K562 (cell line): ENCODE measurements at regions not wholly inside any gene's neighbourhood (a gene's known extent, or its start where the extent isn't known, plus 50 kb on each side); places are given as distances from the start of the nearest gene placed in this dataset.
"Not testable (repeated sequence)": the region's sequence is repeated elsewhere in the genome, so short reads cannot be mapped to it uniquely, and the experiment has no call there.

Source experiments
- ATAC-seq: fragments of 200-7000 bp; cut with Tn5 transposase; 3 replicates; pipeline ENCODE4 v1.9.1; 2020; ENCODE audit warnings: moderate library complexity
- BruUV-seq: library from RNA; stranded (reverse); fragments of 400-500 nt; replicated peaks from 2 replicates; lab custom pipeline; 2021; lab: Mats Ljungman, UMichigan
- CTCF ChIA-PET: fragments of 300-600 bp; formaldehyde crosslinking; extraction: SDS; loops from one replicate; lab custom pipeline; 2021; ENCODE audit warnings: low intra/inter-chr PET ratio; lab: Yijun Ruan, JAX
- POLR2A ChIA-PET: fragments of 300-600, 350-650 bp; sonication (Branson Sonifier 250); formaldehyde crosslinking; extraction: SDS; loops from one replicate; lab custom pipeline; 2021; ENCODE audit warnings: antibody characterized with exemption, inconsistent platforms; lab: Yijun Ruan, JAX
- DNase-seq, 4 experiments: peaks; one replicate each; pipeline versions ENCODE4 v3.0.0 to v3.0.0-alpha.2; 2011 to 2018; ENCODE audit warnings: low spot score in 3 of 4, mixed read lengths in 3 of 4; ENCODE audit errors: extremely low read depth in 1 of 4
- FAIRE-seq: peaks from 2 replicates; lab custom pipeline; 2011; peaks lifted over from hg19 to GRCh38; lab: Jason Lieb, UNC
- H2AFZ ChIP-seq: 2 replicates; pipeline ENCODE4 v1.6.0; 2011; ENCODE audit warnings: low read depth, low read length, control low read depth, inconsistent platforms
- H3K27ac ChIP-seq: fragments of 200-600 bp; 3 replicates; pipeline ENCODE4 v1.8.0; 2011; ENCODE audit warnings: low read depth, mild to moderate bottlenecking, control low read depth, inconsistent platforms, low read length, moderate library complexity, mixed read lengths; ENCODE audit errors: extremely low read depth
- H3K27me3 ChIP-seq, 2 experiments: fragments of 300-600 bp in 1 of 2; 2 replicates in 1 of 2; 3 replicates in 1 of 2; pipeline versions ENCODE4 v1.6.0 to v1.8.0; 2011; ENCODE audit warnings: inconsistent platforms in 2 of 2, low read length in 2 of 2, mild to moderate bottlenecking in 1 of 2, mixed read lengths in 1 of 2, moderate library complexity in 1 of 2; ENCODE audit not compliant: control insufficient read depth in 2 of 2, insufficient read depth in 2 of 2
- H3K36me3 ChIP-seq: fragments of 300-600 bp; 3 replicates; pipeline ENCODE4 v1.8.0; 2011; ENCODE audit warnings: mild to moderate bottlenecking, low read length, inconsistent platforms; ENCODE audit not compliant: control insufficient read depth, insufficient read depth
- H3K4me1 ChIP-seq, 2 experiments: fragments of 200-600 bp in 1 of 2; replicated peaks in 1 of 2; 2 replicates in 1 of 2; 3 replicates in 1 of 2; pipeline versions ENCODE4 v1.5.1 to v1.8.0; 2011; ENCODE audit warnings: inconsistent platforms in 2 of 2, low read length in 2 of 2, mild to moderate bottlenecking in 1 of 2, mixed read lengths in 1 of 2, moderate library complexity in 1 of 2; ENCODE audit not compliant: control insufficient read depth in 2 of 2, insufficient read depth in 2 of 2
- H3K4me2 ChIP-seq: 2 replicates; pipeline ENCODE4 v1.6.1; 2011; ENCODE audit warnings: low read length, control low read depth, inconsistent platforms, mixed read lengths; ENCODE audit not compliant: insufficient read depth
- H3K4me3 ChIP-seq: fragments of 200-600 bp; sonication (generic), shearing (Covaris generic); 2 replicates; pipeline ENCODE4 v1.5.1; 2016; ENCODE audit warnings: control low read depth, inconsistent platforms
- H3K79me2 ChIP-seq: fragments of 200-600 bp; 3 replicates; pipeline ENCODE4 v1.8.0; 2011; ENCODE audit warnings: low read length, inconsistent platforms; ENCODE audit not compliant: control insufficient read depth, insufficient read depth
- H3K9ac ChIP-seq, 2 experiments: 2 replicates each; pipeline versions ENCODE4 v1.6.0 to v1.6.1; 2011; ENCODE audit warnings: low read depth in 2 of 2, low read length in 2 of 2, control low read depth in 1 of 2, inconsistent platforms in 1 of 2, mild to moderate bottlenecking in 1 of 2, mixed read lengths in 1 of 2; ENCODE audit not compliant: insufficient read depth in 1 of 2
- H3K9me1 ChIP-seq: one replicate; pipeline ENCODE4 v1.6.0; 2011; ENCODE audit warnings: inconsistent platforms, mild to moderate bottlenecking, low read length, moderate library complexity; ENCODE audit not compliant: control insufficient read depth, insufficient read depth
- H3K9me3 ChIP-seq: replicated peaks from 2 replicates; pipeline ENCODE4 v1.5.1; 2011; ENCODE audit warnings: low read depth, low read length, inconsistent platforms; ENCODE audit not compliant: control insufficient read depth, insufficient read depth
- H4K20me1 ChIP-seq: replicated peaks from 2 replicates; pipeline ENCODE4 v1.6.1; 2011; ENCODE audit warnings: low read length, inconsistent platforms, mixed read lengths; ENCODE audit not compliant: control insufficient read depth, insufficient read depth
- CREM ChIP-seq: IDR thresholded peaks from 2 replicates; pipeline ENCODE4 v1.6.1; 2014; ENCODE audit warnings: antibody characterized with exemption, low read depth
- MYNN ChIP-seq, 2 experiments: sonication (generic); formaldehyde crosslinking in 1 of 2; IDR thresholded peaks; 2 replicates each; pipeline versions ENCODE4 v1.5.0 to v1.6.1; 2016 to 2020; ENCODE audit warnings: antibody characterized with exemption in 1 of 2, missing genetic modification reagents in 1 of 2
- YY1 ChIP-seq, 3 experiments: IDR thresholded peaks; 2 replicates each; pipeline ENCODE4 v1.6.1; 2011; ENCODE audit warnings: low read length in 2 of 3, mild to moderate bottlenecking in 2 of 3, moderate library complexity in 2 of 3, borderline replicate concordance in 1 of 3, control low read depth in 1 of 3, low read depth in 1 of 3; ENCODE audit not compliant: insufficient read depth in 3 of 3, insufficient replicate concordance in 2 of 3, control insufficient read depth in 1 of 3, insufficient read length in 1 of 3; ENCODE audit errors: extremely low read depth in 1 of 3
- ZBTB17 ChIP-seq: fragments of 450-650 bp; formaldehyde crosslinking; IDR thresholded peaks from 2 replicates; pipeline ENCODE4 v1.4.0; 2020; ENCODE audit warnings: mild to moderate bottlenecking
- ZNF253 ChIP-seq: fragments of 250-450 bp; sonication (Bioruptor Pico); conservative IDR thresholded peaks from 2 replicates; pipeline ENCODE4 v1.6.1; 2021; ENCODE audit warnings: mild to moderate bottlenecking
- ZNF436 ChIP-seq: fragments of 250-450, 450-650 bp; sonication (Bioruptor Pico); formaldehyde crosslinking; IDR thresholded peaks from 2 replicates; pipeline ENCODE4 v1.7.0; 2020; ENCODE audit warnings: mild to moderate bottlenecking
- ZNF717 ChIP-seq: fragments of 250-450 bp; sonication (Bioruptor Pico); IDR thresholded peaks from 2 replicates; pipeline ENCODE4 v1.5.0; 2021
- ZNF766 ChIP-seq: fragments of 200-800 bp; sonication (Bioruptor generic); conservative IDR thresholded peaks from 2 replicates; pipeline ENCODE4 v1.6.1; 2016; ENCODE audit warnings: missing genetic modification characterization, missing compliant biosample characterization
- ZSCAN32 ChIP-seq: fragments of 450-650 bp; formaldehyde crosslinking; IDR thresholded peaks from 2 replicates; pipeline ENCODE4 v1.4.0; 2020; ENCODE audit warnings: mild to moderate bottlenecking, moderate library complexity
- WGBS: fragments of 100-300 bp; shearing (Covaris generic); methylation state at CpG from one replicate; pipeline ENCODE4 v1.1.6; 2016; ENCODE audit warnings: low coverage, mixed read lengths; ENCODE audit not compliant: insufficient coverage; ENCODE audit errors: missing lambda C conversion rate; 5-methylcytosine and 5-hydroxymethylcytosine counted together
- in situ Hi-C: fragments of 300-500 bp; cut with MboI; formaldehyde crosslinking; loops from 4 replicates; pipeline ENCODE4 v1.15.0; 2018; ENCODE audit warnings: inconsistent platforms, mixed read lengths
- intact Hi-C: fragments of 100-400 bp; cut with micrococcal nuclease; formaldehyde crosslinking; loops from 2 replicates; pipeline ENCODE4 v1.14.2; 2022

DNA sequence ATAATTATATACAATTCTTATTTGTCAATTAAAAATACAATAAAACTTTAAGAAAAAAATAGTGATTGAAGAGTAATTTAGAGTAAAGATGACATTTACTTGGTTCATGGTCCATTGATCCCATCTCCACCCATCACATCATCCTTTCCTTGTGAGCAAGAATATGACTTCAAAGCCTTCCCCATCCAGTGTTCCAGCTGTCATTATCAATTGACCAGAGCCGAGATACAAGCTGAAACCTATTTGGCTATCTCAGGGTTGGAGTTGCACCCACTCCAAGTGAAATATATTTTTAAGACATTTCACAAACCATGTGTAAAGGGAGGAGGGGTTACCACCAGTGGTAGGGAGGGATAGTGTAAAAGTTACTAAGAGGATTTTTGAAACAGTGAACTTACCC lies 428.9 kb upstream of the C1orf87 start (continued):
- no peak for TF ChIP-seq ZNF766 (CRISPR knock-in tag)
- TF ChIP-seq ZSCAN32, result no peak
- no peak for TF ChIP-seq MYNN (IDR thresholded peaks at IDR 0.05)
- TF ChIP-seq MYNN (CRISPR knock-in tag; IDR thresholded peaks at IDR 0.05), result no peak
- no peak for TF ChIP-seq ZBTB17 (CRISPR knock-in tag)
- no peak for TF ChIP-seq ZNF717
- TF ChIP-seq ZNF253 (CRISPR knock-in tag), result no peak
- TF ChIP-seq ZNF436 (CRISPR knock-in tag), result no peak
- no peak for TF ChIP-seq CREM

GRCh38 chr1:60489916-60490480 lies 416.4 kb upstream of the C1orf87 start:
- DNase-seq, H3K27ac ChIP-seq, H3K9me1 ChIP-seq, FAIRE-seq, H3K36me3 ChIP-seq, intact Hi-C loops, POLR2A ChIA-PET, ATAC-seq, BruUV-seq, H3K79me2 ChIP-seq, in situ Hi-C loops, H3K9ac ChIP-seq, H3K4me1 ChIP-seq, H3K27me3 ChIP-seq, H4K20me1 ChIP-seq, CTCF ChIA-PET, H3K9me3 ChIP-seq: not testable (repeated sequence)
- peak overlapping the region; percentile 8; the same call in 1 of the 2 replicates for H3K4me3 ChIP-seq
- WGBS, result 4% methylated on average over 15 of the region's 20 CpGs
- peak overlapping the region; percentile 62; the same call in 1 of the 2 replicates for H2AFZ ChIP-seq
- H3K4me2 ChIP-seq, result 0 out of 2 replicates have a peak overlapping the region, but pooled peaks have one; percentile 11
- peak in 1 of 3 experiments; percentile 37 for TF ChIP-seq YY1 (IDR thresholded peaks at IDR 0.05; ENCODE audit: borderline replicate concordance in 1 of 3, control insufficient read depth in 1 of 3, extremely low read depth in 1 of 3, insufficient read depth in 3 of 3, insufficient read length in 1 of 3, insufficient replicate concordance in 2 of 3, low read depth in 1 of 3, low read length in 2 of 3)
